Glutamatergic neuron (in vitro differentiated cells): ENCODE measurements at regions not wholly inside any gene's neighbourhood (a gene's known extent, or its start where the extent isn't known, plus 50 kb on each side); places are given as distances from the start of the nearest gene placed in this dataset.

Experiments used
- DNase-seq: peaks from one replicate; pipeline ENCODE4 v3.0.0; 2022
- H3K27ac Mint-ChIP-seq: one replicate; pipeline ENCODE4 v1.8.0; 2020; ENCODE audit warnings: mild to moderate bottlenecking, mixed read lengths, inconsistent platforms; ENCODE audit not compliant: unreplicated experiment
- H3K27me3 Mint-ChIP-seq: one replicate; pipeline ENCODE4 v1.8.0; 2020; ENCODE audit warnings: mild to moderate bottlenecking, moderate library complexity, mixed read lengths, inconsistent platforms; ENCODE audit not compliant: unreplicated experiment
- H3K36me3 Mint-ChIP-seq: one replicate; pipeline ENCODE4 v1.8.0; 2020; ENCODE audit warnings: mild to moderate bottlenecking, mixed read lengths, inconsistent platforms; ENCODE audit not compliant: unreplicated experiment
- H3K4me1 Mint-ChIP-seq: one replicate; pipeline ENCODE4 v1.8.0; 2020; ENCODE audit warnings: mild to moderate bottlenecking, low read depth, mixed read lengths, inconsistent platforms; ENCODE audit not compliant: unreplicated experiment
- H3K4me3 Mint-ChIP-seq: one replicate; pipeline ENCODE4 v1.8.0; 2020; ENCODE audit warnings: mild to moderate bottlenecking, mixed read lengths, inconsistent platforms; ENCODE audit not compliant: unreplicated experiment
- H3K9me3 Mint-ChIP-seq: one replicate; pipeline ENCODE4 v1.8.0; 2020; ENCODE audit warnings: mild to moderate bottlenecking, moderate library complexity, mixed read lengths, inconsistent platforms; ENCODE audit not compliant: unreplicated experiment
- TF ChIP-seq, protein P1 (sequence below): fragments of 200-600 bp; sonication (generic); IDR thresholded peaks from one replicate; pipeline ENCODE4 v1.5.0; 2021; ENCODE audit not compliant: partially characterized antibody, unreplicated experiment

- TF ChIP-seq, protein P1, sequence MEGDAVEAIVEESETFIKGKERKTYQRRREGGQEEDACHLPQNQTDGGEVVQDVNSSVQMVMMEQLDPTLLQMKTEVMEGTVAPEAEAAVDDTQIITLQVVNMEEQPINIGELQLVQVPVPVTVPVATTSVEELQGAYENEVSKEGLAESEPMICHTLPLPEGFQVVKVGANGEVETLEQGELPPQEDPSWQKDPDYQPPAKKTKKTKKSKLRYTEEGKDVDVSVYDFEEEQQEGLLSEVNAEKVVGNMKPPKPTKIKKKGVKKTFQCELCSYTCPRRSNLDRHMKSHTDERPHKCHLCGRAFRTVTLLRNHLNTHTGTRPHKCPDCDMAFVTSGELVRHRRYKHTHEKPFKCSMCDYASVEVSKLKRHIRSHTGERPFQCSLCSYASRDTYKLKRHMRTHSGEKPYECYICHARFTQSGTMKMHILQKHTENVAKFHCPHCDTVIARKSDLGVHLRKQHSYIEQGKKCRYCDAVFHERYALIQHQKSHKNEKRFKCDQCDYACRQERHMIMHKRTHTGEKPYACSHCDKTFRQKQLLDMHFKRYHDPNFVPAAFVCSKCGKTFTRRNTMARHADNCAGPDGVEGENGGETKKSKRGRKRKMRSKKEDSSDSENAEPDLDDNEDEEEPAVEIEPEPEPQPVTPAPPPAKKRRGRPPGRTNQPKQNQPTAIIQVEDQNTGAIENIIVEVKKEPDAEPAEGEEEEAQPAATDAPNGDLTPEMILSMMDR = no peak
- no peak for DNase-seq
- no peaks in the 10 kb centered on the region for H3K4me1 Mint-ChIP-seq
Observed at GRCh38 chr5:99835791-99836190, 699.4 kb upstream of the FAM174A start.

GRCh38 chr5:99827136-99827535 is 708.0 kb upstream of the FAM174A start:
- H3K4me1 Mint-ChIP-seq = no peaks in the 10 kb centered on the region

More at GRCh38 chr5:99835791-99836190, 699.4 kb upstream of the FAM174A start:
- Mint-ChIP-seq H3K4me3 (no peak overlapping the region), H3K27ac (no peak overlapping the region), H3K36me3 (no peaks in the 10 kb centered on the region), H3K27me3 (no peaks in the 10 kb centered on the region), H3K9me3 (no peaks in the 10 kb centered on the region)

GRCh38 chr5:99817796-99818195 is 717.4 kb upstream of the FAM174A start:
- H3K27ac Mint-ChIP-seq = no peak overlapping the region
- TF ChIP-seq, protein P1 = no peak
- DNase-seq = no peak
- no peaks in the 10 kb centered on the region for H3K4me1 Mint-ChIP-seq
- no peaks in the 10 kb centered on the region for H3K9me3 Mint-ChIP-seq
- H3K36me3 Mint-ChIP-seq = no peaks in the 10 kb centered on the region
- no peaks in the 10 kb centered on the region for H3K27me3 Mint-ChIP-seq
- H3K4me3 Mint-ChIP-seq = no peak overlapping the region

More at GRCh38 chr5:99827136-99827535, 708.0 kb upstream of the FAM174A start:
- H3K9me3 Mint-ChIP-seq = no peaks in the 10 kb centered on the region
- TF ChIP-seq, protein P1 = no peak
- H3K36me3 Mint-ChIP-seq = no peaks in the 10 kb centered on the region
- no peak overlapping the region for H3K4me3 Mint-ChIP-seq
- no peak overlapping the region for H3K27ac Mint-ChIP-seq
- no peaks in the 10 kb centered on the region for H3K27me3 Mint-ChIP-seq
- DNase-seq = no peak

DNA sequence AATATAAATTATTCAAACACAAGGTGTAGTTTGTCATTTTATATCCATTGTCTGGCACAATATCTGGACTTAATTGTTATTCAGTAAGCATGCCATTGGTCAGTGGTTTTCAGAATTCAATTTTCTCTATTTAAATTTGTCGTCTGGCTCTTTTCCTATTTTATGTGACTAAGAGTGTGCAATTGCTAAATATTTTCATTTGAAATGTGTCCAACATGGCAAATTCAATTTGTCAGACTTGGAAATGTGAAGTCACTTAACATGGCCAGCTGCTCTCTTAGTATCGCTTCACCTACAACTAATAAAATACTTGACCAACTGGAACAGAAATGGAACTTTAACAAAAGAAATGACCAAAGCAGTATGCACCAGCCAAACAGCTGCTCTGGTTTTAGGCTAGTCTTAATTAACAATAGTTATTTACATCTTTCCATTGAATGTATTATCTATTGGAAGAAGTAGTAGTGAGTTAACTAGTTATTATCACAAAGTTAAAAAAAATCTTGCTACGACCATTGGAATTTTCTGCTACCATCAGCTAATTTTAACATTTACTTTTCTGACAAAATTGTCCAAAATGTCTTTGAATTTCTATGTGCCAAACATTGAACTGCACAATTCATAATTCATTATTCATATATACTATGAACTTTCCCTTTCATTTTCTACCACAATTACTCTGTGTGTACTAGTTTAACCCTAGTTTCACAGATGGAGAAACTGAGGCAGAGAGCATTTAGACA is 720.7 kb upstream of the FAM174A start:
- no peaks in the 10 kb centered on the region for H3K36me3 Mint-ChIP-seq

DNA sequence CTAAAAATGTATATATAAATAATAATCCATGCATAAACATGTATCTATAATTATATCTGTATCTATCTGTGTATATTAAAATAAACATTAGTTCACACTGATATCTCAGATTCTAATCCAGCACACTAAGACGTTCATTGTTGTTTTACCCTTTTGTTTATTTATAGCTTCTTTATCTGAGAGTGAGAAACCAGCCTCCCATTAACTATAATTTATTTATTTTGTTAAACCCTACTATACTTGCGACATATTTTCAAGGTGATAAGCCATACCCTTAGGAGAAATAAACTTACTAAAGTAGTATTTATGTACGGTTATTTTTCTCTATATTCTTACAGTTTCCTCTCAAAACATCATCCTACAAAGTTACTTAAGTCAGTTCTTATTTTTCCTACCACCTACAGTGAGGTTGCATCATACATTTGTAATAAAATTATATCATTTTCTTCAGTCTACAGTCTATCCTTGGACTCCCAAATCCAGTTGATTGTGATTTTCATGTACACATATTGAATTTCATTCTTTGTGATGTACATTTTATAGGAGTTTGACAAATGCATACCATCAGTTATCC is 726.4 kb upstream of the FAM174A start:
- TF ChIP-seq, protein P1 = no peak
- H3K4me3 Mint-ChIP-seq = no peak overlapping the region
- H3K27me3 Mint-ChIP-seq = no peaks in the 10 kb centered on the region
- no peak for DNase-seq
- no peak overlapping the region for H3K27ac Mint-ChIP-seq
- no peaks in the 10 kb centered on the region for H3K9me3 Mint-ChIP-seq
- no peaks in the 10 kb centered on the region for H3K4me1 Mint-ChIP-seq
- H3K36me3 Mint-ChIP-seq = no peaks in the 10 kb centered on the region

More for the DNA sequence above, 720.7 kb upstream of the FAM174A start:
- Mint-ChIP-seq H3K4me3 (no peak overlapping the region), H3K27ac (no peak overlapping the region), H3K27me3 (no peaks in the 10 kb centered on the region), H3K9me3 (no peaks in the 10 kb centered on the region), H3K4me1 (no peaks in the 10 kb centered on the region)
- TF ChIP-seq, protein P1 = no peak
- DNase-seq = no peak
